Chondrocyte (in vitro differentiated cells): ENCODE measurements at regions not wholly inside any gene's neighbourhood (a gene's known extent, or its start where the extent isn't known, plus 50 kb on each side); places are given as distances from the start of the nearest gene placed in this dataset.

ENCODE experiments used
- DNase-seq: peaks from one replicate; pipeline ENCODE4 v3.0.0; 2021; ENCODE audit warnings: mixed read lengths, low spot score
- H3K27ac Mint-ChIP-seq: one replicate; pipeline ENCODE4 v1.8.0; 2021; ENCODE audit warnings: mild to moderate bottlenecking, moderate library complexity, mixed read lengths; ENCODE audit not compliant: unreplicated experiment
- H3K27me3 Mint-ChIP-seq: 2 replicates; pipeline ENCODE4 v1.8.0; 2021; ENCODE audit warnings: low read depth, mixed read lengths
- H3K36me3 Mint-ChIP-seq: 2 replicates; pipeline ENCODE4 v1.8.0; 2021; ENCODE audit warnings: low read depth, mixed read lengths
- H3K4me1 Mint-ChIP-seq: 2 replicates; pipeline ENCODE4 v1.8.0; 2021; ENCODE audit warnings: low read depth, mild to moderate bottlenecking, mixed read lengths
- H3K4me3 Mint-ChIP-seq: one replicate; pipeline ENCODE4 v1.8.0; 2021; ENCODE audit warnings: mild to moderate bottlenecking, moderate library complexity, mixed read lengths; ENCODE audit not compliant: unreplicated experiment
- H3K9me3 Mint-ChIP-seq: 2 replicates; pipeline ENCODE4 v1.8.0; 2021; ENCODE audit warnings: low read depth, mixed read lengths
- TF ChIP-seq, protein P1 (sequence below): fragments of 200-600 bp; sonication (generic); IDR thresholded peaks from 2 replicates; pipeline ENCODE4 v1.5.0; 2021; ENCODE audit warnings: antibody characterized with exemption, mild to moderate bottlenecking, moderate library complexity

DNA sequence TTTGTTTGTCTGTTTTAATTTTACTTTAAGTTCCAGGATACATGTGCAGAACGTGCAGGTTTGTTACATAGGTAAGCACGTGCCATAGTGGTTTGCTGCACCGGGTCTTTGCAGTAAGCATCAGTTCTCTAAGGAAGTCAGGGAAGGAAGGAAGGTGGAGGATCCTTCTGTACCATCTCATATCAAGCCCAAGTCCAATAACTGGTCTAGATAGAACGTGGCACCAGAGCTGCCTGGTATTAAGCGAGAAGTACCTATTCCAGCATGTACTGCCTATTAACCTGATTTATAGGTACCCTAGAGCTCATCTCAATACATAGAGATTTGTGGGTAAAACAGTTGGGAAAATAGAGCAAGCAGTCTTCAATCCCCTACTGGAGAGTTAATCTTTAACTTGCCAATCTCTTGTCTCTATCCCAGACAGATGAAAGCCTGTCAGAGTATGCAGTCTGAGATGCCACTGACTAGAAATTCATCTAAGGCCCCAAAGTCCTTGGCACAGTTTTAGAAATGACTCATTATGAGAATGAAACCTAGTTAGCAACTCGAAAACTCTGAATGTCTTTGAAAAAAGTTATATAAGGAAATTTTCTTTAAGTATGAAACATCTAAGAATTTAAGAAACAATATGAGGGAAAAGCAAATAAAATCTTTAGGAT, 144.9 kb downstream of the TFAP2A start:
- Mint-ChIP-seq H3K27ac (peak overlapping the region; percentile 59), H3K27me3 (no peaks in the 10 kb centered on the region), H3K9me3 (peaks cover 2% of the 10 kb centered on the region), H3K4me3 (no peak overlapping the region), H3K4me1 (peaks cover 44% of the 10 kb centered on the region), H3K36me3 (no peaks in the 10 kb centered on the region)
- no peak for DNase-seq
- TF ChIP-seq, protein P1, sequence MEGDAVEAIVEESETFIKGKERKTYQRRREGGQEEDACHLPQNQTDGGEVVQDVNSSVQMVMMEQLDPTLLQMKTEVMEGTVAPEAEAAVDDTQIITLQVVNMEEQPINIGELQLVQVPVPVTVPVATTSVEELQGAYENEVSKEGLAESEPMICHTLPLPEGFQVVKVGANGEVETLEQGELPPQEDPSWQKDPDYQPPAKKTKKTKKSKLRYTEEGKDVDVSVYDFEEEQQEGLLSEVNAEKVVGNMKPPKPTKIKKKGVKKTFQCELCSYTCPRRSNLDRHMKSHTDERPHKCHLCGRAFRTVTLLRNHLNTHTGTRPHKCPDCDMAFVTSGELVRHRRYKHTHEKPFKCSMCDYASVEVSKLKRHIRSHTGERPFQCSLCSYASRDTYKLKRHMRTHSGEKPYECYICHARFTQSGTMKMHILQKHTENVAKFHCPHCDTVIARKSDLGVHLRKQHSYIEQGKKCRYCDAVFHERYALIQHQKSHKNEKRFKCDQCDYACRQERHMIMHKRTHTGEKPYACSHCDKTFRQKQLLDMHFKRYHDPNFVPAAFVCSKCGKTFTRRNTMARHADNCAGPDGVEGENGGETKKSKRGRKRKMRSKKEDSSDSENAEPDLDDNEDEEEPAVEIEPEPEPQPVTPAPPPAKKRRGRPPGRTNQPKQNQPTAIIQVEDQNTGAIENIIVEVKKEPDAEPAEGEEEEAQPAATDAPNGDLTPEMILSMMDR: no peak

DNA sequence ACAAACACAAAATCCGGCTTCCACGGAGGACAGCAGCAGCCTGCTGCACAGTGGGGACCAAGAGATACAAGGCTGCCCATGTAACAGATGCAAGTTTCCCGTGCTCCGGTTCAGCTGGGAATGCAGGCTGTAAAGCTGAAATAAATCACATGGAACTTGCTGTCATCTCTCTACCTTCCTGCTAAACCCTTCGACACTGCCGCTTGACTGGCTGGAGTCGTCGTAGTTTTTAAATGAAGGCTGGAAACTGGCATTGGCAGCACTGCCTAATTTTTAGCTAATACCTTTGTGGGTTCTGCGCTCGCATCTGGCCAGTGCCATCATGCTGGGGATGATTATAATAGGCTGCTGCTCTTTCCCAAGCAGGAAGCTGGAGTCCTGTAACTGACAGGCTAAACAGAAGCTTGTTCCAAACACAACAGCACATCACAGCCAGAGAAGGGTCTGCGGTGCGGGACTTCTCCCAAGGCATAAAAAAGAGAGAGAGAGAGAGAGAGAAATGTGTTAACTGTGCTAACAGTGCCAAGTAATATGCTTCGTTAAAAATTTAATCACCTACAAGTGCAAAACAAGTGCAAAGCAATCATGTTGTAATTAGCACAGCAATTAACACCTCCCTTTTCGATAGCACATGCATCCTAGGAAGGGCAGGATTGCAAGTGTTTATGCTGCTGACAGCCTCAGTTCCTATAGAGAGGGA, 146.1 kb downstream of the TFAP2A start:
- DNase-seq: no peak
- Mint-ChIP-seq H3K27me3 (no peaks in the 10 kb centered on the region), H3K27ac (peak overlapping the region; percentile 12), H3K4me3 (peak overlapping the region; percentile 53), H3K36me3 (no peaks in the 10 kb centered on the region), H3K9me3 (peaks cover 2% of the 10 kb centered on the region), H3K4me1 (peaks cover 40% of the 10 kb centered on the region)
- TF ChIP-seq, protein P1: no peak

DNA sequence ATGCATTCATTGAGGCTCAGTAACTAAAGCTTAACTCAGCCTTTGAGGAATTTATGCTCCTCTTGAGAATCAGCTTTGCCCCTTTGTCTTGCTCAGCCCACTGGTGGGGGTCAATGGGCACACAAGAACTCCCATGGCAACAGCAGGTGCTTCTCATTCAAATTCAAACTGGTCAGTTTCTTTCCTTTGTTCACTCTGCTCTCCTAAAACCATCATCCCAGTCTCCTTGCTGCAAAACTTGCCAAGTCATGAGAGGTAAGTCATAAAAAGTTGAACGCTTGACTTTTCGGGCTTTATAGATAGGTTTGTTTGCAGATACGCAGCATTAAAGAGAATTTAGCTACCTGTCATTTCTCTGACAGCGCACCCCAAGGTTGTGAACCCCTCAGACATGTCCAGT, 146.8 kb downstream of the TFAP2A start:
- H3K27ac Mint-ChIP-seq: no peak overlapping the region
- no peak overlapping the region for H3K4me3 Mint-ChIP-seq
- no peaks in the 10 kb centered on the region for H3K27me3 Mint-ChIP-seq
- peaks cover 36% of the 10 kb centered on the region for H3K4me1 Mint-ChIP-seq
- H3K36me3 Mint-ChIP-seq: no peaks in the 10 kb centered on the region
- TF ChIP-seq, protein P1: no peak
- no peak for DNase-seq
- peaks cover 2% of the 10 kb centered on the region for H3K9me3 Mint-ChIP-seq

DNA sequence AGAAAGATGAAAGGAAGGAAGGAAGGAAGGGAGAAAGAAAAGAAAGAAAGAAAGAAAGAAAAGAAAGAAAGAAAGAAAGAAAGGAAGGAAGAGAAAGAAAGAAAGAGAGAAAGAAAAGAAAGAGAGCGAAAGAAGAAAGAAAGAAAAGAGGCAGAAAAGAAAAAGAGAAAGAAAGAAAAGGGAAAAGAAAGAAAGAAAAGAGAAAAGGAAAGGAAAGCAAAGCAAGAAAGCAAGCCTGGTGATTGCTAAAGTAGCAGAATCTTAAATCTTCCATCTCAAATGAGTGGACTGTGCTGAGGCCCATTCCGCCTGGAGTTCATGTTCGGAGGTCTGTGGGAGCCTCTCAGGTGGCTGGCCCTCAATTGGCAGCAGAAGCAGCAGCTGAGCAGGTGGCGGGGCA, 148.4 kb downstream of the TFAP2A start:
- Mint-ChIP-seq H3K9me3 (peaks cover 2% of the 10 kb centered on the region), H3K4me1 (peaks cover 23% of the 10 kb centered on the region), H3K27me3 (no peaks in the 10 kb centered on the region), H3K27ac (no peak overlapping the region), H3K36me3 (no peaks in the 10 kb centered on the region), H3K4me3 (no peak overlapping the region)
- DNase-seq: no peak
- TF ChIP-seq, protein P1: no peak

DNA sequence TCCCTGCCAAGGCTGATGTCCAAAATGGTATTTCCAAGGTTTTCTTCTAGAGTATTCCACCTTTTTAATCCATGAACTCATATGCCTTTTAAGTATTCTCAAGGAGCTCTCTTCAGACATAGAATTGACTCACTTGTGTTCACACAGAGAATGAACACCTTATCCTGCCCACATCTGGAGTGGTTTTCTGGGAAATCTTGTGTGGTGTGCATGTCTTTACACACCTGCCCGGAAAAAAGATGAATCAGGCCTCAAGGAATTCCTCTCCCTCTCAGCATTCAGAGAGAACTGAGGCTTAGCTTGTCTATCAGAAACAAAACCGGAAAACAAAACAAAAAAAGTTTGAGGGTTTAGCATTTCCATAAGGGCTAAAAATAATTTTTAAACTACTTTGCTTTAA, 148.8 kb downstream of the TFAP2A start:
- peaks cover 22% of the 10 kb centered on the region for H3K4me1 Mint-ChIP-seq
- no peak overlapping the region for H3K27ac Mint-ChIP-seq
- H3K4me3 Mint-ChIP-seq: no peak overlapping the region
- no peaks in the 10 kb centered on the region for H3K36me3 Mint-ChIP-seq
- no peak for DNase-seq
- peaks cover 2% of the 10 kb centered on the region for H3K9me3 Mint-ChIP-seq
- H3K27me3 Mint-ChIP-seq: no peaks in the 10 kb centered on the region
- TF ChIP-seq, protein P1: no peak
